H9 (cell line): ENCODE measurements at regions not wholly inside any gene's neighbourhood (a gene's known extent, or its start where the extent isn't known, plus 50 kb on each side); places are given as distances from the start of the nearest gene placed in this dataset.

Experiments
- DNase-seq: peaks from one replicate; pipeline ENCODE4 v3.0.0-alpha.2; 2017
- H2AFZ ChIP-seq: one replicate; pipeline ENCODE4 v1.6.1; 2013; ENCODE audit warnings: mild to moderate bottlenecking, low read length, control low read depth, moderate library complexity
- H2AK5ac ChIP-seq: 2 replicates; pipeline ENCODE4 v1.6.1; 2013; ENCODE audit warnings: low read length, control low read depth, mixed read lengths; ENCODE audit not compliant: insufficient read length
- H2BK120ac ChIP-seq: one replicate; pipeline ENCODE4 v1.6.1; 2013; ENCODE audit warnings: low read depth, mild to moderate bottlenecking, low read length, control low read depth, inconsistent platforms; ENCODE audit not compliant: poor library complexity, severe bottlenecking
- H2BK12ac ChIP-seq: 2 replicates; pipeline ENCODE4 v1.6.1; 2013; ENCODE audit warnings: low read length, control low read depth, mixed read lengths, low read depth; ENCODE audit not compliant: insufficient read length
- H2BK15ac ChIP-seq: 2 replicates; pipeline ENCODE4 v1.6.1; 2013; ENCODE audit warnings: low read depth, low read length, control low read depth
- H2BK20ac ChIP-seq: one replicate; pipeline ENCODE4 v1.6.1; 2013; ENCODE audit warnings: low read depth, mild to moderate bottlenecking, low read length, control low read depth, inconsistent platforms; ENCODE audit not compliant: poor library complexity, severe bottlenecking
- H2BK5ac ChIP-seq: 2 replicates; pipeline ENCODE4 v1.6.1; 2013; ENCODE audit warnings: low read length, control low read depth, mixed read lengths; ENCODE audit not compliant: insufficient read length
- H3K14ac ChIP-seq: 2 replicates; pipeline ENCODE4 v1.6.1; 2013; ENCODE audit warnings: low read length, control low read depth; ENCODE audit not compliant: insufficient read depth
- H3K18ac ChIP-seq: 2 replicates; pipeline ENCODE4 v1.6.1; 2013; ENCODE audit warnings: low read depth, mild to moderate bottlenecking, mixed read lengths, low read length, control low read depth; ENCODE audit not compliant: insufficient read length
- H3K23ac ChIP-seq: 2 replicates; pipeline ENCODE4 v1.6.1; 2013; ENCODE audit warnings: low read length, control low read depth, mixed read lengths, low read depth; ENCODE audit not compliant: insufficient read length
- H3K23me2 ChIP-seq: 2 replicates; pipeline ENCODE4 v1.6.1; 2013; ENCODE audit warnings: low read depth, mild to moderate bottlenecking, mixed read lengths, low read length, control low read depth; ENCODE audit not compliant: insufficient read length, poor library complexity, severe bottlenecking
- H3K27ac ChIP-seq: 2 replicates; pipeline ENCODE4 v1.5.1; 2013; ENCODE audit warnings: low read length, control low read depth, mixed read lengths, low read depth; ENCODE audit not compliant: insufficient read length
- H3K27me3 ChIP-seq: 2 replicates; pipeline ENCODE4 v1.6.1; 2013; ENCODE audit warnings: low read length, control low read depth, inconsistent platforms; ENCODE audit not compliant: insufficient read depth
- H3K4ac ChIP-seq: 2 replicates; pipeline ENCODE4 v1.6.1; 2013; ENCODE audit warnings: low read depth, mild to moderate bottlenecking, control low read depth, inconsistent platforms, low read length, moderate library complexity
- H3K4me1 ChIP-seq: 2 replicates; pipeline ENCODE4 v1.6.1; 2013; ENCODE audit warnings: low read length, control low read depth, inconsistent platforms; ENCODE audit not compliant: insufficient read depth
- H3K4me2 ChIP-seq: 2 replicates; pipeline ENCODE4 v1.6.1; 2013; ENCODE audit warnings: low read length, control low read depth, mixed read lengths; ENCODE audit not compliant: insufficient read length, insufficient read depth
- H3K56ac ChIP-seq: 2 replicates; pipeline ENCODE4 v1.6.1; 2013; ENCODE audit warnings: low read depth, mild to moderate bottlenecking, mixed read lengths, low read length, control low read depth; ENCODE audit not compliant: insufficient read length
- H3K79me1 ChIP-seq: 2 replicates; pipeline ENCODE4 v1.6.1; 2013; ENCODE audit warnings: low read depth, mild to moderate bottlenecking, moderate library complexity, low read length, control low read depth, inconsistent platforms; ENCODE audit not compliant: insufficient read depth, poor library complexity, severe bottlenecking
- H3K79me2 ChIP-seq: 2 replicates; pipeline ENCODE4 v1.6.1; 2013; ENCODE audit warnings: low read length, control low read depth, inconsistent platforms; ENCODE audit not compliant: insufficient read depth
- H3K9ac ChIP-seq: 2 replicates; pipeline ENCODE4 v1.6.1; 2013; ENCODE audit warnings: low read length, control low read depth, mixed read lengths; ENCODE audit not compliant: insufficient read length; ENCODE audit errors: extremely low read depth
- H3K9me3 ChIP-seq: one replicate; pipeline ENCODE4 v1.6.1; 2013; ENCODE audit warnings: low read depth, low read length, inconsistent platforms; ENCODE audit not compliant: control insufficient read depth
- H3T11ph ChIP-seq: one replicate; pipeline ENCODE4 v1.6.1; 2013; ENCODE audit warnings: mild to moderate bottlenecking, low read length, control low read depth, inconsistent platforms
- H4K20me1 ChIP-seq: one replicate; pipeline ENCODE4 v1.6.1; 2013; ENCODE audit not compliant: control insufficient read depth, insufficient read length, insufficient read depth
- H4K5ac ChIP-seq: 2 replicates; pipeline ENCODE4 v1.6.1; 2013; ENCODE audit warnings: low read depth, mild to moderate bottlenecking, mixed read lengths, low read length, control low read depth; ENCODE audit not compliant: insufficient read length
- H4K8ac ChIP-seq: replicated peaks from 2 replicates; pipeline ENCODE4 v1.6.1; 2013; ENCODE audit warnings: low read length, control low read depth, mixed read lengths, low read depth; ENCODE audit not compliant: insufficient read length
- H4K91ac ChIP-seq: 2 replicates; pipeline ENCODE4 v1.6.1; 2013; ENCODE audit warnings: low read depth, mild to moderate bottlenecking, moderate library complexity, mixed read lengths, low read length, control low read depth; ENCODE audit not compliant: insufficient read length
- H3K27ac Mint-ChIP-seq, 3 experiments: 2 replicates in 2 of 3; 3 replicates in 1 of 3; pipeline ENCODE4 v1.8.0; 2020 to 2021; ENCODE audit warnings: mixed read lengths in 3 of 3, mild to moderate bottlenecking in 1 of 3, moderate library complexity in 1 of 3
- H3K27me3 Mint-ChIP-seq: 2 replicates; pipeline ENCODE4 v1.8.0; 2021; ENCODE audit warnings: low read depth, mild to moderate bottlenecking, moderate library complexity, mixed read lengths
- H3K36me3 Mint-ChIP-seq, 3 experiments: 2 replicates in 2 of 3; 3 replicates in 1 of 3; pipeline ENCODE4 v1.8.0; 2020 to 2021; ENCODE audit warnings: low read depth in 3 of 3, mixed read lengths in 3 of 3; ENCODE audit not compliant: insufficient read depth in 1 of 3
- H3K4me1 Mint-ChIP-seq, 2 experiments: 2 replicates each; pipeline ENCODE4 v1.8.0; 2020; ENCODE audit warnings: mixed read lengths in 2 of 2
- H3K4me3 Mint-ChIP-seq, 2 experiments: 2 replicates in 1 of 2; 3 replicates in 1 of 2; pipeline ENCODE4 v1.8.0; 2020 to 2021; ENCODE audit warnings: mild to moderate bottlenecking in 2 of 2, mixed read lengths in 2 of 2, moderate library complexity in 1 of 2
- H3K9me3 Mint-ChIP-seq, 2 experiments: 2 replicates in 1 of 2; 3 replicates in 1 of 2; pipeline ENCODE4 v1.8.0; 2020; ENCODE audit warnings: mild to moderate bottlenecking in 2 of 2, mixed read lengths in 2 of 2, moderate library complexity in 1 of 2
- WGBS: extraction: QIAGEN DNeasy Blood & Tissue Kit; methylation state at CpG from one replicate; pipeline ENCODE4 v1.1.7; 2013; ENCODE audit warnings: missing lambda C conversion rate, low lambda C conversion rate, mixed read lengths; ENCODE audit not compliant: insufficient read length; ENCODE audit errors: extremely low coverage; 5-methylcytosine and 5-hydroxymethylcytosine counted together
- TF ChIP-seq, protein P1 (sequence below): fragments of 200-600 bp; sonication (generic); conservative IDR thresholded peaks from 3 replicates; pipeline ENCODE4 v1.8.0; 2021; ENCODE audit warnings: antibody characterized with exemption, mild to moderate bottlenecking

DNA sequence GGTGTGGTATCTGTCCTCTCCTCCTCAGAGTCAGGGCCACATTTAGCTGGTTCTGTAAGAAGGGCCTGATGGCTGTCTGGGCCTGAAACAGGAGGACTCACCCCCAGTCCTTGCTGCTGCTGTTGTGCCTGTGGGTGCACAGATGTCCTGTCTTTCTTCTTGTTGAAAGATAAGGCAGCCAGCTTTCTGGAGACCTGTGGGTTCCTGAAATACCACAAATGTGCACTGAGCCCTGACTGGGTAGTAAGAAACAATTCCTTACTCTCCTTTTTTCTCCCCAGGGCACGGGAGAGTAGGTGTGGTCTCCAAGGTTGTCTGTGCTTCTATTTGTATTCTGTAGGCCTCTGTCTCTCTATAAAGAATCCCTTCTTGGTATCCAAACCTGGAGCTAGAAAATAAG lies 96.2 kb upstream of the DLX2 start:
- H3K27me3 Mint-ChIP-seq: no peaks in the 10 kb centered on the region
- no peak overlapping the region for H3K4me3 Mint-ChIP-seq
- no peak overlapping the region for H3K4me2 ChIP-seq
- no peak overlapping the region for H3K9ac ChIP-seq
- H3K18ac ChIP-seq: no peak overlapping the region
- H3K27ac ChIP-seq: no peak overlapping the region
- H2BK20ac ChIP-seq: no peak overlapping the region
- peaks cover 13 to 49% (median 16%) of the 10 kb centered on the region in 3 experiments for H3K36me3 Mint-ChIP-seq
- H3K9me3 Mint-ChIP-seq: peaks cover 38 to 46% of the 10 kb centered on the region in 2 experiments
- no peaks in the 10 kb centered on the region for H3K23me2 ChIP-seq
- no peak overlapping the region for H2AFZ ChIP-seq
- no peaks in the 10 kb centered on the region for H4K20me1 ChIP-seq
- H2BK15ac ChIP-seq: no peak overlapping the region
- H2BK120ac ChIP-seq: no peak overlapping the region
- H2BK5ac ChIP-seq: no peak overlapping the region
- no peak for DNase-seq
- no peak overlapping the region for H3K56ac ChIP-seq
- no peaks in the 10 kb centered on the region for H3K79me2 ChIP-seq
- H3K79me1 ChIP-seq: no peaks in the 10 kb centered on the region
- no peaks in the 10 kb centered on the region for H3K4me1 ChIP-seq
- no peak overlapping the region for H4K5ac ChIP-seq
- H3K23ac ChIP-seq: no peak overlapping the region
- no peaks in the 10 kb centered on the region for H3K4me1 Mint-ChIP-seq
- WGBS: no CpG with 5 or more reads among the region's 1 CpG
- H2BK12ac ChIP-seq: no peak overlapping the region
- no peak overlapping the region for H4K91ac ChIP-seq
- H3K27me3 ChIP-seq: no peaks in the 10 kb centered on the region
- H3T11ph ChIP-seq: no peak overlapping the region
- peaks cover 16% of the 10 kb centered on the region for H3K9me3 ChIP-seq
- no peak overlapping the region for H3K14ac ChIP-seq
- H3K4ac ChIP-seq: no peak overlapping the region
- H3K27ac Mint-ChIP-seq: no peak overlapping the region
- H2AK5ac ChIP-seq: no peak overlapping the region
- no peak overlapping the region for H4K8ac ChIP-seq
- TF ChIP-seq, protein P1, sequence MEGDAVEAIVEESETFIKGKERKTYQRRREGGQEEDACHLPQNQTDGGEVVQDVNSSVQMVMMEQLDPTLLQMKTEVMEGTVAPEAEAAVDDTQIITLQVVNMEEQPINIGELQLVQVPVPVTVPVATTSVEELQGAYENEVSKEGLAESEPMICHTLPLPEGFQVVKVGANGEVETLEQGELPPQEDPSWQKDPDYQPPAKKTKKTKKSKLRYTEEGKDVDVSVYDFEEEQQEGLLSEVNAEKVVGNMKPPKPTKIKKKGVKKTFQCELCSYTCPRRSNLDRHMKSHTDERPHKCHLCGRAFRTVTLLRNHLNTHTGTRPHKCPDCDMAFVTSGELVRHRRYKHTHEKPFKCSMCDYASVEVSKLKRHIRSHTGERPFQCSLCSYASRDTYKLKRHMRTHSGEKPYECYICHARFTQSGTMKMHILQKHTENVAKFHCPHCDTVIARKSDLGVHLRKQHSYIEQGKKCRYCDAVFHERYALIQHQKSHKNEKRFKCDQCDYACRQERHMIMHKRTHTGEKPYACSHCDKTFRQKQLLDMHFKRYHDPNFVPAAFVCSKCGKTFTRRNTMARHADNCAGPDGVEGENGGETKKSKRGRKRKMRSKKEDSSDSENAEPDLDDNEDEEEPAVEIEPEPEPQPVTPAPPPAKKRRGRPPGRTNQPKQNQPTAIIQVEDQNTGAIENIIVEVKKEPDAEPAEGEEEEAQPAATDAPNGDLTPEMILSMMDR: no peak
